CD4-positive, alpha-beta T cell treated with Interleukin-21 for 1 hour (primary cell): ENCODE measurements at regions not wholly inside any gene's neighbourhood (a gene's known extent, or its start where the extent isn't known, plus 50 kb on each side); places are given as distances from the start of the nearest gene placed in this dataset.
"Not testable (repeated sequence)": the region's sequence is repeated elsewhere in the genome, so short reads cannot be mapped to it uniquely, and the experiment has no call there.

Source experiments
- DNase-seq: peaks from one replicate; pipeline ENCODE4 v3.0.0-alpha.2; 2020

GRCh38 chr17:61539728-61540127 lies 51.3 kb downstream of the NACA2 start:
- DNase-seq = not testable (repeated sequence)

- DNase-seq = no peak
These were observed 52.5 kb downstream of the NACA2 start for GRCh38 chr17:61538480-61538879.

GRCh38 chr17:61537264-61537771 lies 53.7 kb downstream of the NACA2 start:
- DNase-seq = no peak

- DNase-seq = peak; percentile 1
These were observed 54.5 kb downstream of the NACA2 start for GRCh38 chr17:61536422-61536955.
